ENCODE measurements at regions not wholly inside any gene's neighbourhood (a gene's known extent, or its start where the extent isn't known, plus 50 kb on each side); places are given as distances from the start of the nearest gene placed in this dataset.

DNA sequence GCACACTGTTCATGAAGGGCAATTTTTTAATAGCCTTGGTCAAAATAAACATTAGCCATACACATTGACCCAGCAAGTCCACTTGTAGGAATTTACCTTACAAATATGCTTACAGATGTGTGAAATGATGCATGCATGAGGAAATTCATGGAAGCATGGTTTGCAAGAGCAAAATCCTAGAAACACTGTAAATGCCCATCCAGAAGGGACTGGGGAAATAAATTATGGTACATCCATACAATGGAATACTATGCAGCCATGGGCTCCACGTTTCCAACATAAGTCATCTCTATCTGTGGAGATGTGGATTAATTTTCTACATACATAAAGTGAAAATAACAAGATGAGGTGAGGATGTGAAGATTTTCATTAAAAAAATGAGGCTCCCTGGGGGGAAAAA is 99.1 kb downstream of the NPY start:
- TF ChIP-seq, protein P1, sequence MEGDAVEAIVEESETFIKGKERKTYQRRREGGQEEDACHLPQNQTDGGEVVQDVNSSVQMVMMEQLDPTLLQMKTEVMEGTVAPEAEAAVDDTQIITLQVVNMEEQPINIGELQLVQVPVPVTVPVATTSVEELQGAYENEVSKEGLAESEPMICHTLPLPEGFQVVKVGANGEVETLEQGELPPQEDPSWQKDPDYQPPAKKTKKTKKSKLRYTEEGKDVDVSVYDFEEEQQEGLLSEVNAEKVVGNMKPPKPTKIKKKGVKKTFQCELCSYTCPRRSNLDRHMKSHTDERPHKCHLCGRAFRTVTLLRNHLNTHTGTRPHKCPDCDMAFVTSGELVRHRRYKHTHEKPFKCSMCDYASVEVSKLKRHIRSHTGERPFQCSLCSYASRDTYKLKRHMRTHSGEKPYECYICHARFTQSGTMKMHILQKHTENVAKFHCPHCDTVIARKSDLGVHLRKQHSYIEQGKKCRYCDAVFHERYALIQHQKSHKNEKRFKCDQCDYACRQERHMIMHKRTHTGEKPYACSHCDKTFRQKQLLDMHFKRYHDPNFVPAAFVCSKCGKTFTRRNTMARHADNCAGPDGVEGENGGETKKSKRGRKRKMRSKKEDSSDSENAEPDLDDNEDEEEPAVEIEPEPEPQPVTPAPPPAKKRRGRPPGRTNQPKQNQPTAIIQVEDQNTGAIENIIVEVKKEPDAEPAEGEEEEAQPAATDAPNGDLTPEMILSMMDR (IDR thresholded peaks at IDR 0.05): no peak
- DNase-seq (ENCODE audit: low spot score): no peak
- H3K9me3 Mint-ChIP-seq (ENCODE audit: low read depth): peaks cover 9% of the 10 kb centered on the region
- H3K27ac Mint-ChIP-seq (ENCODE audit: unreplicated experiment): no peak overlapping the region
- H3K27me3 Mint-ChIP-seq (ENCODE audit: low read depth): peaks cover 4% of the 10 kb centered on the region
- H3K4me3 Mint-ChIP-seq (ENCODE audit: unreplicated experiment): no peak overlapping the region
- H3K4me1 Mint-ChIP-seq (ENCODE audit: low read depth): peaks cover 6% of the 10 kb centered on the region
- no peaks in the 10 kb centered on the region for H3K36me3 Mint-ChIP-seq (ENCODE audit: low read depth)

DNA sequence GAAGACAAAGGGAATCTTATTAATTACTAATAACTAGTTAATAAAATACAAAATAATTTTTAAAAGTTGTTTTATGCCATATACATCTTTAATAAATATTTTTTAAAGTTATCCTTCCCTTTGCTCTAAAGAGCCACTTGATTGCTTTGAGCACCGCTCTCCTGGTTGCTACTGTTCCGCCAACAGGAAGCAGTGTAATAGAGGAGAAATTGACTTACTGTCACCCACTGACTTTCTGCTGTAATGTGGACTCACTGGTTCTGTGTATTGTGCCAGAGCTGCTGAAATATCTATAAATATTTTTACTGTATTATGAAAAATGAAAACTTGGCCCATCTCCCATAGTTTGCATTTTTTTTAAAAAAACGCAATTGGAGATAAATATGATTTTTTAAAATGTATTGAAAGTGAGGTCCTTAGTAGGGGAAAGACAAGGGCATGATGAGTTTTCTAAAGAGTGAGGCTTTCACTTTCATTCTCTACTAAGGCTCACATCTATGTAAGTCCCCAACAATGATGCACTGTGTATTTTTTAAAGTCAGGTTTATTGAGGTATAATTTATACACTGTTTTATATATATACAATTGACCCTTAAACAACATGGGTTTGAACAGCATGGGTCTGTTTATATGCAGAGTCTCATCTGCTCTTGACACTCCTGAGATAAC is 100.5 kb downstream of the NPY start:
- H3K36me3 Mint-ChIP-seq (ENCODE audit: low read depth): no peaks in the 10 kb centered on the region
- H3K4me3 Mint-ChIP-seq (ENCODE audit: unreplicated experiment): no peak overlapping the region
- H3K4me1 Mint-ChIP-seq (ENCODE audit: low read depth): peaks cover 2% of the 10 kb centered on the region
- no peak for DNase-seq (ENCODE audit: low spot score)
- no peak overlapping the region for H3K27ac Mint-ChIP-seq (ENCODE audit: unreplicated experiment)
- TF ChIP-seq, protein P1 (IDR thresholded peaks at IDR 0.05): no peak
- H3K27me3 Mint-ChIP-seq (ENCODE audit: low read depth): peaks cover 4% of the 10 kb centered on the region
- H3K9me3 Mint-ChIP-seq (ENCODE audit: low read depth): peaks cover 9% of the 10 kb centered on the region

DNA sequence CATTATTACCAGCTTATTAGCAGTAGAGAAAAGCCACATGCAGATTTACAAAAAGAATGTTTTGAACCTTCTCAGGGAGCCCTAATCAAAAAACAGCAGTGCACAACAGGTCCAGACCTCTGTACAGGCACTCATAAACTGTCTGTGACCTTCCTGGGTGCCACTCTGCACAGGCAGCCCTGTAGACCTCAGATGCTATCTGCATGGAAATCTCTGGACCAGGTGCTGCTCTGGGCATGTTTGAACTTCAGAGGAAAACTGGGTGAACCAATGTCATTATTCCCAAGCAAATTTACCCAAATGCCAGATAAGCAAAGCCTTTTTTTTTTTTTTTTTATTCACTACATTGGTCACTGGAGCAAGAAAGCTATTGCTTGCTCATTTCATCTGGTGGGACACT is 104.2 kb downstream of the NPY start:
- Mint-ChIP-seq H3K9me3 (ENCODE audit: low read depth) (peaks cover 2% of the 10 kb centered on the region), H3K4me3 (ENCODE audit: unreplicated experiment) (no peak overlapping the region), H3K27ac (ENCODE audit: unreplicated experiment) (no peak overlapping the region), H3K27me3 (ENCODE audit: low read depth) (peaks cover 2% of the 10 kb centered on the region), H3K36me3 (ENCODE audit: low read depth) (no peaks in the 10 kb centered on the region), H3K4me1 (ENCODE audit: low read depth) (no peaks in the 10 kb centered on the region)
- TF ChIP-seq, protein P1 (IDR thresholded peaks at IDR 0.05): no peak
- no peak for DNase-seq (ENCODE audit: low spot score)

DNA sequence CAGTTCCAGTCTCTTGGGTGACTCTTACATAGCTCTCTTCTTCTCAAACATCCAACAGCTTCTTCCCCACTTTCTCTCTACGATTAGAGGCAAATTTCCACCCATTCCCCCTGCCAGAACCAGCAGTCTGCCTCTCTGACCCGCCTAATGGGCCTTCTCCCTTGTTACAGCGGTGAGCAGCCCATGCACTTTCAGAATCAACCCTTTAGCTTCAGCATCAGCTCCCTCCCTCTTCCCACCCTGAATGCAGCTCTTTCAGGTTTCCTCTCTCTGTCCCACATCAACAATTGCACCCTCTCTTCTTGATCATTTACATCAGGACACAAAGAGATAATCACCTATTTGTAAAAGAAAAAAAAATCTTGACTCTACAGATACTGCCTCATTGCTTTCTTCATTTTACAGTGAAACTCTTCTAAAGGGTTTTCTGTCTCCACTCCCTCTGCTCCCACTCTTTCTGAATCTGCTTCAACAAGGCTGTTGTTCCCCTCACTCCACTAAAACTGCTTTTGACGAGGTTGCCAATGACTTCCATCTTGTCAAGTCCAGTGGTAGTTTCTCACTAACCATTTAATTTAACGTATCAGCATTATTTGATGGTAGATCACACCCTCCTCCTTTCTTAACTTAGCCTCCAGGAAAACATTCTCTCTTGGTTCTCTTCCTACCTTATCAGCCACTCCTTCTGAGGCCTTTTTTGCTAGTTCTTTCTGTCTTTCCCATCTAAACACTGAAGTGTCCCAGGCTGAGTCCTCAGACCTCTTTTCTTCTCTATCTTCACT is 106.6 kb downstream of the NPY start:
- Mint-ChIP-seq H3K9me3 (ENCODE audit: low read depth) (no peaks in the 10 kb centered on the region), H3K4me3 (ENCODE audit: unreplicated experiment) (no peak overlapping the region), H3K36me3 (ENCODE audit: low read depth) (no peaks in the 10 kb centered on the region), H3K27me3 (ENCODE audit: low read depth) (peaks cover 4% of the 10 kb centered on the region), H3K4me1 (ENCODE audit: low read depth) (no peaks in the 10 kb centered on the region), H3K27ac (ENCODE audit: unreplicated experiment) (no peak overlapping the region)
- no peak for DNase-seq (ENCODE audit: low spot score)
- TF ChIP-seq, protein P1 (IDR thresholded peaks at IDR 0.05): no peak

DNA sequence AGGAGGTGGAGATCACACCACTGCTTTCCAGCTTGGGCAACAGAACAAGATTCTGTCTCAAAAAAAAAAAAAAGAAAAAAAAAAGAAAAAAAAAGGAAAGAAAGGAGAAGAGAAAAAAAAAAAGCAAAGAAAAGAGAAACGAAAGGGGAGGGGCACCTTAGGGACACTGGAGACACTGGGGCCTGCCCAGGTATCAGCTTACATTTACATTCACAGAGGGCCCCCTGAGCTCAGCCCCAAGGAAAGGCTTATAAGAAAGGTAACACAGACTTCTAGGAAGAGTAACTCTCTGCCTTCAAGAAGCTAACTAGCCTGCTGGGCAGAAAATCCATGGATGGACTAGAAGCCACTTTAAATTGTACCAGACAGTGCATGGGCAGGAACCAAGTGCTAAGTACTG is 108.8 kb downstream of the NPY start:
- Mint-ChIP-seq H3K27me3 (ENCODE audit: low read depth) (peaks cover 8% of the 10 kb centered on the region), H3K36me3 (ENCODE audit: low read depth) (no peaks in the 10 kb centered on the region), H3K9me3 (ENCODE audit: low read depth) (no peaks in the 10 kb centered on the region), H3K27ac (ENCODE audit: unreplicated experiment) (no peak overlapping the region), H3K4me3 (ENCODE audit: unreplicated experiment) (no peak overlapping the region), H3K4me1 (ENCODE audit: low read depth) (no peaks in the 10 kb centered on the region)
- no peak for DNase-seq (ENCODE audit: low spot score)
- TF ChIP-seq, protein P1 (IDR thresholded peaks at IDR 0.05): no peak

All from chondrocyte (in vitro differentiated cells).